Sciatic nerve (tissue), 2 donors: ENCODE measurements at regions not wholly inside any gene's neighbourhood (a gene's known extent, or its start where the extent isn't known, plus 50 kb on each side); places are given as distances from the start of the nearest gene placed in this dataset.
"Not testable (repeated sequence)": the region's sequence is repeated elsewhere in the genome, so short reads cannot be mapped to it uniquely, and the experiment has no call there.

Experiments
- ATAC-seq: fragments of 200-7000 bp; cut with Tn5 transposase; one replicate; pipeline ENCODE4 v1.9.1; 2020; ENCODE audit warnings: mild to moderate bottlenecking, moderate library complexity
- DNase-seq: peaks from one replicate; pipeline ENCODE4 v3.0.0-alpha.2; 2020; ENCODE audit warnings: low spot score
- intact Hi-C: fragments of 100-400 bp; cut with DNase I; formaldehyde crosslinking; loops from one replicate; pipeline ENCODE4 v1.14.2; 2022
- donor health status: DM: no; HTN: no; CAD: no.
- donor health status: DM: no; HTN: no; CAD: no.

DNA sequence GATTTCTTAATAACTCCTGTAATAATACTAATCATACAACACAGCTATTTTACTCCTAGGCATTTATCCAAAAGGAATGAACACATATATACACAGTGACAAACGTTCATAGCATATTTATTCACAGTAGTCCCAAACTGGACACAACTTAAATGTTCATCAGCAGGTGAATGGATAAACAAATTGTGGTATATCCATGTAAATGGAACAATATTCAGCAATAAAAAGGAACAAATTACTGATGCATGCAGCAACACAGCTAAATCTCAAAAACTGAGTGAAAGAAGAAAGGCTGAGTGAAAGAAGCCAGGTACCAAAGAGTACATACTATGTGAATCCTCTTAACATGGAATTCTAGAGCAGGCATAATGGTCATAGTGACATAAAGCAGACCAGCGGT, 242.7 kb upstream of the USP24 start:
- ATAC-seq (no peak), DNase-seq (no peak)
- intact Hi-C loops: no loop called here

DNA sequence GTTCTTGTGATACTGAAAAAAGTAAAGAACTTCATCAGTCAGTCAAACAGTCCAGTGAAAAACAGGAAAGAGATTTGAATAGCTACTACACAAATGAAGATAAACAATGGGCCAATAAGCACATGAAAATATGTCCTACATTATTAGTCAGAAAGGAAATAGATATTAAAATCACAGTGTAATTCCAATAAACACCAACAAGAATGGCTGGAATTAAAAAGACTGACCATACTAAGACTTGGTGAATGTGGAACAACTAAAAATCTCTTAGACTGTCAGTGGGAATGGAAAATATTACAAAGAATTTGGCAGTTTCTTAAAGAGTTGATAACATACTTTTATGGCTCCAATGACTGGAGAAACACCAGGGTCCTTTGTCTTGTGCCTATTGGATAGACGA, 241.8 kb upstream of the USP24 start:
- no peak for ATAC-seq
- no peak for DNase-seq
- intact Hi-C loops: no loop called here

DNA sequence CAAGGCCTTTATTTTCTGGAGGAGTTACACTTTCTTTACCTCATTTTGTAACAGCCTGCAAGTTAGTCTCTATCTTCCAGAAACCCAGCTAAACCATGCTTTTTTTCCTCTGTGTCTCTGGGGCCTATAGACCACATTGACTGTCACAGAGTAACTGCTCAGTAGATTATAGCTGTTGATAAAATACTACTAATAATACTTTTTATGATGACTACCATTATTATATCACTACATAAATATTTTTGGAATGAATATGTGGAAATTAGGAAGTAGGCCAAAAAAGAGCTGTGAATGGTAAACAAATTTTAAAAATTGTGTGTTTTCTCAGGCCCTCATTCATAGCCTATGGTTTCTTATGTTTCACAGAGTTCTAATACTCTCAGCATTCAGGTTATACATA, 233.1 kb upstream of the USP24 start:
- DNase-seq (no peak), ATAC-seq (no peak)
- intact Hi-C loops: no loop called here

DNA sequence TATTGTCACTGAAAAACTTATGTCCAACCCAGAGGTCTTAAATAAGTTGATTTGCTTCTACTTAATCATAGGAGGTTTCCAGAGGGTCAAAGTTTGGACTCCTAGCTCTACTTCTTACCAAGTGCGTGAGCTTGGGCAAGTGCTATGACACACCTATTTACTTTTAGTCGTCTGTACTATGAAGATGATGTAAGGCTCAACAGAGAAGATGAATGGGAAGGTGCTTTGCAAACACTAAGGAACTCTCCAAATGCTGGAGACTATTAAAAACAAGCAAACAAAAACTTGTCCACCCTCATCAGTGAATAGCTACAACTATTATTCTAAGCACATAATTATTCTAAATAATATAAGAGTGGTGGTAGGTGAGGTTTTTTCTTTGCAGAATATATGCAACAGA, 232.3 kb upstream of the USP24 start:
- intact Hi-C loops: no loop called here
- no peak for ATAC-seq

DNA sequence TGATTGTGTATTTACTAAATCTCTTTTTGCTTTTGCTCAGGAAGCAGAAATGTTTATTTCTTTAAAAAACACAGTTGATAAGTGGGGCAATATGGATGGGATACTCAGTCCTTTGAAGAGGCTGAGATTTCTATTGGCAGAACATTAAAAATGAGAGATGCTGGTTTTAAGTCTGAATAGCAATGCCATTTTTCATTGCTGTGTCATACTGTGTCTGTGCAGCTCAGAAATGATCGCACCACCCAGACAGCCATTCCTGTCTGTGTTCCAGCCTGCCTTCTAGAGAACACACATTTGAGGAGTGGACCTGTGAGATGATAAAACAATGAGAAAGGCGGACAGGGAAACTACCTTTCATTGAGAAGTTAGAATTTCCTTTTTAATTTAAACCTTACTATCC, 231.2 kb upstream of the USP24 start:
- DNase-seq (no peak), ATAC-seq (no peak)
- intact Hi-C loops: no loop called here

More for the DNA sequence above, 232.3 kb upstream of the USP24 start:
- no peak for DNase-seq

DNA sequence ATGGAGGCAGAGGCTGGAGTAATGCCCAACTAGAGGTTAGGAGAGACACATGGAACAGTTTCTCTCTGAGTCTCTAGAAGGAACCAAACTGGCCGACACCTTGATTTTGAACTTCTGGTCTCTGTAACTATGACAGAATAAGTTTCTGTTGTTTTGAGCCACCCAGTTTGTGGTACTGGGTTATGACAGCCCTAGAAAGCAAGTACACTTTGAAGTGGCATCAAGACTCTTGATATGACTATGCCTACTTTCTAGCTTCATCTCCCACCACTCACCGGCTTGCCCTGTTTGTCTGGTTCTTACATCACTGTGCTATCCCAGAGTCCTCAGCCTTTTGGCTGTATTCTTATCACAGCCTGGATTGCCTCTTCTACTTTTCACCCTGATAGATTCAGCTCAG, 230.3 kb upstream of the USP24 start:
- ATAC-seq (no peak), DNase-seq (no peak)
- intact Hi-C loops: no loop called here

DNA sequence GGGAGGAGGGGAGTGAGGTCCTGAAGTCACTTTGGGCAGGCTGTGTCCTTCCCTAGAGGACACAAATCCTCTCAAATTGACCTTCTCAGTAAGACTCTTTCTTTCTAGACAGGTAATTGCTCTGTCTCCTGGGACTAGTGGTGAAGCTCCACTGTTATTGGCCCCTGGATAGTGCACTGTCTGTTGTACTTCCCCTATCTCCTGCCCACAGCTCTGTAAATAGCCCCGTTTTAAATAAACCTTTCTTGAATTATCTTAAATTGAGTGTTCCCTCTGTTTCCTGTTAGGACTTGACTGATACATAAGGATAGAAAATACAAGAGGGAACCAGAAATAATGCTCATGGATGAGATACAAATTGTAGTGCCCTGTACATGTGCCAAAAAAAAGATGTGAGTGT, 229.5 kb upstream of the USP24 start:
- no peak for DNase-seq
- intact Hi-C loops: no loop called here
- no peak for ATAC-seq

DNA sequence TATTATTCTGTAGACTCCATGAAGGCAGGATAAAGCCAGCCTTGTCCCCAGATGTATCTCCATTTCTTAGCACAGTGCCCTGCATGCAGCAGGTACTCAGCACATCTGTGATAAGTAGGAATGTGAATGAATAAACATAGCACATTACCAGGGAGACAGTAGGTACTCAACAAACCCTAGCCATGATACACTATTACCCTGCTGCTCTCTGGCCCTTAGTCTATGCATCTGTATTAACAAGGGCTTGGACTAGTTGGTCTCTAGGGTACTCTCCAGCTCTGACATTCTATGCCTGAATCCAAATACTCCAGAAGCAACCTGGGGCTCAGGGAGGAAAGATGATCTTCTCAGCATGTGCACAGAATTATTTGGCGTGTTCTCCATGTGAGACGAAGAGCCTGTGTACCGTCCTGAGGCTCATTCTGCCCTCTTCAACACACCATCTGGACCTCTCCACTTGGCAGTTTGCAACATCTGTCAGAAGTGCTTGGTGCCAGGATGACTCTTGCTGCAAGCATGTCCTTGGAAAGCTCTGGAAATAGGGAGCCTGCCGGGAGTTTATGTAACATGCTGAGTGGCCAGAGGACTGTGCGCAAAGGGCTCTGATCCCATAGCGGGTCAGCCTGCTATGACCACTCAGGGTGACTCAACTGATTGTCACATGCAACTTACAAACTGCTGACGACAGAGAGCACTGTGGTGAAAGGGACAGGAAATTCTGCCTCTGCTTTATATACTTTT, 228.2 kb upstream of the USP24 start:
- intact Hi-C loops: no loop called here
- peak; percentile 99 for ATAC-seq
- peak; percentile 82 for DNase-seq

DNA sequence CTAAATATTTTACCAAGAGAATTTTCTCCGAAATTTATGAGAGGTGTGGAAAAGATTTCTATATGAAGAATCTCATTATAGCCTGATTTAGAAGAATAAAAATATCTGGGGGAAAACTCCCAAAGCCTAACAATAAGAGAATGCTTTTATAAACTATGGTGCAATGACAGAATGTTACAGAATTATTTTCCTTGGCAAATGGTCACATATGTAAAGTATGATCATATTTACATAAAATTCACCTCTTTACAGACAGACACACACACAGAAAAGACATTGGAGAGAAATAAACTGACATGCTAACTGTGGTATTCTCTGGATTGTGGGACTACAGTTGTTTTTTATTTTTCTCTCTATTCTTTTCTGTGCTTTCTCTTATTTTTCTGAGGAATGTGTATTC, 226.3 kb upstream of the USP24 start:
- no peak for DNase-seq
- intact Hi-C loops: no loop called here
- ATAC-seq: no peak

DNA sequence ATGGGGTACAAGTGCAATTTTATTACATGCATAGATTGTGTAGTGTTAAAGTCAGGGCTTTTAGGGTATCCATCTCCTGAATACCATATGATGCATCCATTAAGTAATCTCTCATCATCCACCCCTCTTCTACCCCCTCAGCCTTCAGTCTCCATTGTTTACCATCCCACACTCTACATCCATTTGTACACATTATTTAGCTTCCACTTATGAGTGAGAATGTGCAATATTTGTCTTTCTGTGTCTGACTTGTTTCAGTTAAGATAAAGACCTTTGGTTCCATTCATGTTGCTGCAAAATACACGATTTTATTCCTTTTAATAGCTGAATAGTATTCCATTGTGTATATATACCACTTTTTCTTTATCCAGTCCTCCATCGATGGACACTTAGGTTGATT, 222.5 kb upstream of the USP24 start:
- intact Hi-C loops: no loop called here

DNA sequence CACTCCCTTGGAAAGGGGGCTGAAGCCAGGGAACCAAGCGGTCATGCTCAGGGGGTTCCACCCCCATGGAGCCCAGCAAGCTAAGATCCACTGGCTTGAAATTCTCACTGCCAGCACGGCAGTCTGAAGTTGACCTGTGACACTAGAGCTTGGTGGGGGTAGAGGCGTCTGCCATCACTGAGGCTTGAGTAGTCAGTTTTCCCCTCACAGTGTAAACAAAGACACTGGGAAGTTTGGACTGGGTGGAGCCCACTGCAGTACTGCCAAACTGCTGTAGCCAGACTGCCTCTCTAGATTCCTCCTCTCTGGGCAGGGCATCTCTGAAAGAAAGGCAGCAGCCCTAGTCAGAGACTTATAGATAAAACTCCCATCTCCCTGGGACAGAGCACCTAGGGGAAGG, 215.6 kb upstream of the USP24 start:
- intact Hi-C loops: not testable (repeated sequence)

More for the DNA sequence above, 222.5 kb upstream of the USP24 start:
- ATAC-seq: no peak
- no peak for DNase-seq

DNA sequence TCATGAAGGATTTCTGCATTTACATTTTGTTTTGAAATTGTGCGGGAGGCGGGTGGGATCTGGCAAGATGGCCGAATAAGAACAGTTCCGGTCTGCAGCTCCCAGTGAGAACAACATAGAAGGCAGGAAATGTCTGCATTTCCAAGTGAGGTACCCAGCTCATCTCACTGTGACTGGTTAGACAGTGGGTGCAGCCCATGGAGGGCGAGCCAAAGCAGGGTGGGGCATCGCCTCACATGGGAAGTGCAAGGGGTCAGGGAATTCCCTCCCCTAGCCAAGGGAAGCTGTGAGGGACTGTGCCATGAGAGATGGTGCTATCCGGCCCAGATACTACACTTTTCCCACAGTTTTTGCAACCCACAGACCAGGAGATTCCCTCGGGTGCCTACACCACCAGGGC, 215.0 kb upstream of the USP24 start:
- ATAC-seq, DNase-seq, intact Hi-C loops: not testable (repeated sequence)

More for the DNA sequence above, 215.6 kb upstream of the USP24 start:
- not testable (repeated sequence) for DNase-seq, ATAC-seq

DNA sequence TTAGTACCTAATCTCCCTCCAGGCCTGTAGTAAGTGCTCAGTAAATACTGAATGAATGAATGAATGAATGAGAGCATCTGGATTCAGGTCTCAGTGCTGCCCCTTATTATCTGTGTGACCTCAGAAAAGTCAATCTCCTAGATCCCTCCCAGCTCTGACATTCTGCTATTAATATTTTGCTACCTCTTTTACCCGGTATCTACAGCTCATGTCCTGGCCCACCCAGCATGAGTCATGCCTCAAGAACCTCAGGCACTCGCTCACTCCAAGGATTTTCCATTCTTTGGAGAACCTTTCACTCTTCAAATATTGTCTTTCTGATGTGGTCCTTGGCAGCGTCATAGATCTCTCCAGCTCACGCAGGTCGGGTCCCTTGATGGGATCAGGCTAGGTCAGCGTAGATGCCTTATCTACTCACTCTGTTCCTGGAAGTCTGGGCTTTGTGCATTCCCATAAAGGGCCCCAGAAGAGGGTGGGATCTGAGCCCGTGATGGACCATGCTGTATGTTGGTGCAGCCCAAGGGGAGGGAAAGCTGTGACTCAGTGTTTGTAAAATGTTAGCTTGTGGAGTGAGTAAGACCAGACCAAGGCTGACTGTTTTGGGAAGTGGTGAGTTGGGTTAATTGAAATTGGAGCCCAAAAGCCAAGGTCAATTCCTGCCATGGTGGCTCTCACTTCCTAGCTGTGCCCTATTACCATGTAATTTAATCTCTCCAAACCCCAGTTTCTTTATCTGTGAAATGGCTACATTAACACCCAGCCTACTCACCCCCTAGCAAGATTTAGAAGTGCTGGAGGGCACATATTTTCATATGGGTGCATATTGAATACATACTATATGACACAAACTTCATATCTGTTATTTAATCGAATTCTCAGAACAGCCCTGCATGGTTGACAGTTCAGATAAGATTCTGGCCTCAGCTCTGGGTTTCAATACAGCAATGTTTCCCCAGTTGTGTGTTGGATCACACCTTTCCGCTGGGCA, 214.1 kb upstream of the USP24 start:
- intact Hi-C loops: no loop called here
- DNase-seq: peak; percentile 70
- peak; percentile 95 for ATAC-seq

DNA sequence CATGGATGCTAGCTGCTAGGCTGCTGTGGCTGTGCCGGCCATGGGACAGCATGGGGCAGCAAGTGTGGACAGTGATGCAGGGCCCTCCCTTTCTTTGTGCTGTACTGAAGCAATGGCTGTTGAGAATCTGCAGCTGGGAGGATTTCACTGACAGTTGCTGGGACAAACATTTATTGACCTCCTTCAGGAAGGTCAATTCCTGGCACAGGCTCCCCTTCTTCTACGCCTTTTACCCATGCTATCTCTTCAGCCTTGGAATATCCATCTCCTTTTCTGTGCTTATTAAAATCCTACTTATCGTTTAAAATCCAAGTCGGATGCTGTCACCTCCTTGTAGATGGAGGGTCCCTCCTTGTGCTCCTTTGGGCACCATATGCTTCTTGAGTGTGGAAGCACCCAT, 213.1 kb upstream of the USP24 start:
- DNase-seq (no peak), ATAC-seq (no peak)
- intact Hi-C loops: no loop called here

DNA sequence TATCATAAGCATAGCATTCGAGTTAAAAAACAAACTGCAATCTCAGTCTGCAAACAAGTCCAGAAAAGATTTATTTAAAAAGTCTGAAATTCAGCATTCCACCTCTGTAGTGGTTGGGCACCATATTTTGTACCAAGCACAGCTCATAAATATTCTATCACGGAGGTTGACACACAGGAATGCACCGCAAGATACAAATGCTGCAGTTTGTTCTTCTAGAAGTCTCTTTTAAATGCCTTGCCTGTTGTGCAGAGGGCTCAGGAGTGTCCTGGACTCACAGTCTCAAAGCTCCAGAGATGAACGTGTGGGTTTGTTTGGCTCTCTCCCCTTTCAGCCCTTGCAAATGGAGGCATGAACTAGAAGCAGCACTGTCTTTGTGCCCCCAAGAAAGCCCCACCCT, 212.4 kb upstream of the USP24 start:
- intact Hi-C loops: no loop called here
- ATAC-seq (no peak), DNase-seq (no peak)

DNA sequence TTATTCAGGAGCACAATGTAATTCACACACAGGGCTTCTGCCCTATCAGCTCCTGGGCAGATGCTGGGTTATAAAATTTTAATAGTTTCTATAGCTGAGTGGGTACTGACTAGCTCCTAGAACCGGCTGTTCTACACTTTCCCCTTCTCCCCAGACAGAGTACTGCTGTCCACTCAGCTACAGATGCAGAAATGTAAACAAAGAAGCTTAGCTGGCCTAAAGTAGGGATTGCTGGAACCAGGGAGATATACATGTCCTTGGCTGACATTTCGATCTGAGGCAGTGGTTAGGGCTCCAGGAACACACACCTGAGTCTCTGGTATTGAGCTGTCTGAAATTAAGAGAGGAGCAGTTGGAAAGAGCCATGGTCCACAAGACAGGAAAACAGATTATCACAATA, 211.5 kb upstream of the USP24 start:
- intact Hi-C loops: no loop called here
- DNase-seq (no peak), ATAC-seq (no peak)

DNA sequence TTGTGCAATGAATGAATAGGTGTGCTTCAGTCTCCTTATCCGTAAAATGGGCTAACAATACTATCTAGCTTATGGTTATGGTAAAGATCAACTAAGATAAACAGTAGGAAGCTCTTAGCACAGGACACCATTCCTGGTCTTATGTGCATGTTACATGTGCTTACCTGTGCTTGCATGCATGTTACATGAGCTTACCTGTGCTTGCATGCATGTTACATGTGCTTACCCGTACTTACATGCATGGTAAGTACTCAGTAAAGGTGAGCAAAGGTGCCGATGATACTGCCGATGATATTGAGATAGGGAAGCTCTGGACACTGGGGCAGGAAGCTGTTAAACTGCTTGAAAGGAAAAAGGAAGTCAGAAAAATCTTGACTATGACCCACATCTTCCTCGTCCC, 211.0 kb upstream of the USP24 start:
- intact Hi-C loops: no loop called here
- ATAC-seq (no peak), DNase-seq (no peak)

DNA sequence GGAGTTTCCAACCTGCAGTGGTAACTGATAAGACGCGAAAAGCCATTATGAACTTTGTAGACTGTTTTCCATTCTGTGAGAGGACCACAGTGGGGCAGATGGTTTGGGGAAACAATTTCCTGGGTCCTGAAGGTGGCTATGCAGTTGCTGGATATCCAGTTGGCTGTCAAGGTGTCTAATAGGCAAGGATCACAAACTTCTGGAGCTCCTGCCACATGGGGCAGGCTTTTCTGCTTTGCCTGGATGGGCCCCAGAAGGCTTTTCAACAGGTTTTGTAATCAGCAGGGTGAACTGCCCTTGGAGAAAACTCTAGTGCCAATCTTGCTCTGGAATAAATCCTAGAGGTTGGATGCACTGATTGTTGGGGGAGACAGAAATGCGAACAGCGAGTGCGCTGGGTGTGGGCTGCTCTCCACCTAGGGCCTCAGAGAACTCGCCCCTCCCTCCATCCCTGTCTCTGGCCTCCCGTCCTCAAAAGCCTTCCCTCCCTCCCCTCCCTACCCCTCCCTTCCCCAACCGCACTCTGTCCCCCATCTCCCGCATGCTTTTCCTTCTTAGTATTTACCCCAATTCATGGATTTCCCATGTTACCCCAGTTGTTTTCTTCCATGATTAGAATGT, 210.3 kb upstream of the USP24 start:
- ATAC-seq: no peak
- intact Hi-C loops: no loop called here
- no peak for DNase-seq

DNA sequence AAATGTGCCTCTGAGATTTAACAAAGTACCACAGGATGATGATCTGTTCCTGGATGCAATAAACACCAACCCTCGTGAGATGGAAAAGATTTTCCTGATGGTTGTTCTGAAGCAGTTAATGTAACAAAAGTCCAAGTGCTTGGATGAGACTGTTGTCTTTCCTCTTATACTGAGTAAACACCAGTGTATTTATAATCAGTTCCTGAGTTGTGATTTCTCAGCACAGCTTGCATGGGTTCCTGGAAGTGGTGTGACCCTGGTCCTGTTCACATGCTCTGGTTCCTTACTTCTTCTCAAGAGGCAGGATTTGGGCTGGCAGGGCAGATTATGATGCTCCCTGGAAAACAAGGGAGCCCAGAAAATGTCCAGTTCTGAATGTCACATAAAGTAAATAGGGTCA, 208.2 kb upstream of the USP24 start:
- ATAC-seq: no peak
- intact Hi-C loops: no loop called here
- no peak for DNase-seq
